H9 (cell line): ENCODE measurements at regions not wholly inside any gene's neighbourhood (a gene's known extent, or its start where the extent isn't known, plus 50 kb on each side); places are given as distances from the start of the nearest gene placed in this dataset.

Experiments used
- DNase-seq: peaks from one replicate; pipeline ENCODE4 v3.0.0-alpha.2; 2017
- H2AFZ ChIP-seq: one replicate; pipeline ENCODE4 v1.6.1; 2013; ENCODE audit warnings: mild to moderate bottlenecking, low read length, control low read depth, moderate library complexity
- H2AK5ac ChIP-seq: 2 replicates; pipeline ENCODE4 v1.6.1; 2013; ENCODE audit warnings: low read length, control low read depth, mixed read lengths; ENCODE audit not compliant: insufficient read length
- H2BK120ac ChIP-seq: one replicate; pipeline ENCODE4 v1.6.1; 2013; ENCODE audit warnings: low read depth, mild to moderate bottlenecking, low read length, control low read depth, inconsistent platforms; ENCODE audit not compliant: poor library complexity, severe bottlenecking
- H2BK12ac ChIP-seq: 2 replicates; pipeline ENCODE4 v1.6.1; 2013; ENCODE audit warnings: low read length, control low read depth, mixed read lengths, low read depth; ENCODE audit not compliant: insufficient read length
- H2BK15ac ChIP-seq: 2 replicates; pipeline ENCODE4 v1.6.1; 2013; ENCODE audit warnings: low read depth, low read length, control low read depth
- H2BK20ac ChIP-seq: one replicate; pipeline ENCODE4 v1.6.1; 2013; ENCODE audit warnings: low read depth, mild to moderate bottlenecking, low read length, control low read depth, inconsistent platforms; ENCODE audit not compliant: poor library complexity, severe bottlenecking
- H2BK5ac ChIP-seq: 2 replicates; pipeline ENCODE4 v1.6.1; 2013; ENCODE audit warnings: low read length, control low read depth, mixed read lengths; ENCODE audit not compliant: insufficient read length
- H3K14ac ChIP-seq: 2 replicates; pipeline ENCODE4 v1.6.1; 2013; ENCODE audit warnings: low read length, control low read depth; ENCODE audit not compliant: insufficient read depth
- H3K18ac ChIP-seq: 2 replicates; pipeline ENCODE4 v1.6.1; 2013; ENCODE audit warnings: low read depth, mild to moderate bottlenecking, mixed read lengths, low read length, control low read depth; ENCODE audit not compliant: insufficient read length
- H3K23ac ChIP-seq: 2 replicates; pipeline ENCODE4 v1.6.1; 2013; ENCODE audit warnings: low read length, control low read depth, mixed read lengths, low read depth; ENCODE audit not compliant: insufficient read length
- H3K23me2 ChIP-seq: 2 replicates; pipeline ENCODE4 v1.6.1; 2013; ENCODE audit warnings: low read depth, mild to moderate bottlenecking, mixed read lengths, low read length, control low read depth; ENCODE audit not compliant: insufficient read length, poor library complexity, severe bottlenecking
- H3K27ac ChIP-seq: 2 replicates; pipeline ENCODE4 v1.5.1; 2013; ENCODE audit warnings: low read length, control low read depth, mixed read lengths, low read depth; ENCODE audit not compliant: insufficient read length
- H3K27me3 ChIP-seq: 2 replicates; pipeline ENCODE4 v1.6.1; 2013; ENCODE audit warnings: low read length, control low read depth, inconsistent platforms; ENCODE audit not compliant: insufficient read depth
- H3K4ac ChIP-seq: 2 replicates; pipeline ENCODE4 v1.6.1; 2013; ENCODE audit warnings: low read depth, mild to moderate bottlenecking, control low read depth, inconsistent platforms, low read length, moderate library complexity
- H3K4me1 ChIP-seq: 2 replicates; pipeline ENCODE4 v1.6.1; 2013; ENCODE audit warnings: low read length, control low read depth, inconsistent platforms; ENCODE audit not compliant: insufficient read depth
- H3K4me2 ChIP-seq: 2 replicates; pipeline ENCODE4 v1.6.1; 2013; ENCODE audit warnings: low read length, control low read depth, mixed read lengths; ENCODE audit not compliant: insufficient read length, insufficient read depth
- H3K56ac ChIP-seq: 2 replicates; pipeline ENCODE4 v1.6.1; 2013; ENCODE audit warnings: low read depth, mild to moderate bottlenecking, mixed read lengths, low read length, control low read depth; ENCODE audit not compliant: insufficient read length
- H3K79me1 ChIP-seq: 2 replicates; pipeline ENCODE4 v1.6.1; 2013; ENCODE audit warnings: low read depth, mild to moderate bottlenecking, moderate library complexity, low read length, control low read depth, inconsistent platforms; ENCODE audit not compliant: insufficient read depth, poor library complexity, severe bottlenecking
- H3K79me2 ChIP-seq: 2 replicates; pipeline ENCODE4 v1.6.1; 2013; ENCODE audit warnings: low read length, control low read depth, inconsistent platforms; ENCODE audit not compliant: insufficient read depth
- H3K9ac ChIP-seq: 2 replicates; pipeline ENCODE4 v1.6.1; 2013; ENCODE audit warnings: low read length, control low read depth, mixed read lengths; ENCODE audit not compliant: insufficient read length; ENCODE audit errors: extremely low read depth
- H3K9me3 ChIP-seq: one replicate; pipeline ENCODE4 v1.6.1; 2013; ENCODE audit warnings: low read depth, low read length, inconsistent platforms; ENCODE audit not compliant: control insufficient read depth
- H3T11ph ChIP-seq: one replicate; pipeline ENCODE4 v1.6.1; 2013; ENCODE audit warnings: mild to moderate bottlenecking, low read length, control low read depth, inconsistent platforms
- H4K20me1 ChIP-seq: one replicate; pipeline ENCODE4 v1.6.1; 2013; ENCODE audit not compliant: control insufficient read depth, insufficient read length, insufficient read depth
- H4K5ac ChIP-seq: 2 replicates; pipeline ENCODE4 v1.6.1; 2013; ENCODE audit warnings: low read depth, mild to moderate bottlenecking, mixed read lengths, low read length, control low read depth; ENCODE audit not compliant: insufficient read length
- H4K8ac ChIP-seq: replicated peaks from 2 replicates; pipeline ENCODE4 v1.6.1; 2013; ENCODE audit warnings: low read length, control low read depth, mixed read lengths, low read depth; ENCODE audit not compliant: insufficient read length
- H4K91ac ChIP-seq: 2 replicates; pipeline ENCODE4 v1.6.1; 2013; ENCODE audit warnings: low read depth, mild to moderate bottlenecking, moderate library complexity, mixed read lengths, low read length, control low read depth; ENCODE audit not compliant: insufficient read length
- H3K27ac Mint-ChIP-seq, 3 experiments: 2 replicates in 2 of 3; 3 replicates in 1 of 3; pipeline ENCODE4 v1.8.0; 2020 to 2021; ENCODE audit warnings: mixed read lengths in 3 of 3, mild to moderate bottlenecking in 1 of 3, moderate library complexity in 1 of 3
- H3K27me3 Mint-ChIP-seq: 2 replicates; pipeline ENCODE4 v1.8.0; 2021; ENCODE audit warnings: low read depth, mild to moderate bottlenecking, moderate library complexity, mixed read lengths
- H3K36me3 Mint-ChIP-seq, 3 experiments: 2 replicates in 2 of 3; 3 replicates in 1 of 3; pipeline ENCODE4 v1.8.0; 2020 to 2021; ENCODE audit warnings: low read depth in 3 of 3, mixed read lengths in 3 of 3; ENCODE audit not compliant: insufficient read depth in 1 of 3
- H3K4me1 Mint-ChIP-seq, 2 experiments: 2 replicates each; pipeline ENCODE4 v1.8.0; 2020; ENCODE audit warnings: mixed read lengths in 2 of 2
- H3K4me3 Mint-ChIP-seq, 2 experiments: 2 replicates in 1 of 2; 3 replicates in 1 of 2; pipeline ENCODE4 v1.8.0; 2020 to 2021; ENCODE audit warnings: mild to moderate bottlenecking in 2 of 2, mixed read lengths in 2 of 2, moderate library complexity in 1 of 2
- H3K9me3 Mint-ChIP-seq, 2 experiments: 2 replicates in 1 of 2; 3 replicates in 1 of 2; pipeline ENCODE4 v1.8.0; 2020; ENCODE audit warnings: mild to moderate bottlenecking in 2 of 2, mixed read lengths in 2 of 2, moderate library complexity in 1 of 2
- WGBS: extraction: QIAGEN DNeasy Blood & Tissue Kit; methylation state at CpG from one replicate; pipeline ENCODE4 v1.1.7; 2013; ENCODE audit warnings: missing lambda C conversion rate, low lambda C conversion rate, mixed read lengths; ENCODE audit not compliant: insufficient read length; ENCODE audit errors: extremely low coverage; 5-methylcytosine and 5-hydroxymethylcytosine counted together
- TF ChIP-seq, protein P1 (sequence below): fragments of 200-600 bp; sonication (generic); conservative IDR thresholded peaks from 3 replicates; pipeline ENCODE4 v1.8.0; 2021; ENCODE audit warnings: antibody characterized with exemption, mild to moderate bottlenecking

DNA sequence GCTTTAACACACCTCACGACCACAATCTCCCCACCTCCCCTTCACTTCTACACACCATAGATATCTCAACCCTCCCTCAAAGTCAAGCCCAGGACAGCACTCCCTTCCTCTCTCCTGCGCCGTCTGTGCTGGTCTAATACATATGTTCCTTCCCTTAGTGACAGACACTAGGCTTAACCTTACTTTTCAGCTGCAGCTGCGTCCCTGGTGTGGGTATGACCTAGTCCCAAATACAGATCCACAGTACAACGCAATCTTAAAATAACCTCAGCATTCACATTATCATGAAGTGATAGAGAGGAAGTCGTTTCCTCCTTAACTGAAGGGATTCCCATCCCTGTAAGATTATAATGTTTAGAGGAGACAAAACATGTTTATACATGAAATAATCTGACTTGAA is 192.7 kb upstream of the TANK start:
- H3K14ac ChIP-seq = no peak overlapping the region
- H2AFZ ChIP-seq = no peak overlapping the region
- H2BK12ac ChIP-seq = no peak overlapping the region
- H4K5ac ChIP-seq = no peak overlapping the region
- H3K27me3 ChIP-seq = no peaks in the 10 kb centered on the region
- no peak for DNase-seq
- H3K4ac ChIP-seq = no peak overlapping the region
- no peak overlapping the region for H4K8ac ChIP-seq
- no peak overlapping the region for H4K91ac ChIP-seq
- no peaks in the 10 kb centered on the region for H3K27me3 Mint-ChIP-seq
- H3K23ac ChIP-seq = no peak overlapping the region
- H3K9me3 ChIP-seq = no peaks in the 10 kb centered on the region
- no peak overlapping the region for H2AK5ac ChIP-seq
- no peak overlapping the region for H2BK5ac ChIP-seq
- H3T11ph ChIP-seq = no peak overlapping the region
- H3K4me1 Mint-ChIP-seq = peaks cover 0 to 10% of the 10 kb centered on the region in 2 experiments; a peak in 2 of 4 replicates
- H3K79me1 ChIP-seq = no peaks in the 10 kb centered on the region
- no peak overlapping the region for H3K27ac ChIP-seq
- H3K4me2 ChIP-seq = no peak overlapping the region
- TF ChIP-seq, protein P1, sequence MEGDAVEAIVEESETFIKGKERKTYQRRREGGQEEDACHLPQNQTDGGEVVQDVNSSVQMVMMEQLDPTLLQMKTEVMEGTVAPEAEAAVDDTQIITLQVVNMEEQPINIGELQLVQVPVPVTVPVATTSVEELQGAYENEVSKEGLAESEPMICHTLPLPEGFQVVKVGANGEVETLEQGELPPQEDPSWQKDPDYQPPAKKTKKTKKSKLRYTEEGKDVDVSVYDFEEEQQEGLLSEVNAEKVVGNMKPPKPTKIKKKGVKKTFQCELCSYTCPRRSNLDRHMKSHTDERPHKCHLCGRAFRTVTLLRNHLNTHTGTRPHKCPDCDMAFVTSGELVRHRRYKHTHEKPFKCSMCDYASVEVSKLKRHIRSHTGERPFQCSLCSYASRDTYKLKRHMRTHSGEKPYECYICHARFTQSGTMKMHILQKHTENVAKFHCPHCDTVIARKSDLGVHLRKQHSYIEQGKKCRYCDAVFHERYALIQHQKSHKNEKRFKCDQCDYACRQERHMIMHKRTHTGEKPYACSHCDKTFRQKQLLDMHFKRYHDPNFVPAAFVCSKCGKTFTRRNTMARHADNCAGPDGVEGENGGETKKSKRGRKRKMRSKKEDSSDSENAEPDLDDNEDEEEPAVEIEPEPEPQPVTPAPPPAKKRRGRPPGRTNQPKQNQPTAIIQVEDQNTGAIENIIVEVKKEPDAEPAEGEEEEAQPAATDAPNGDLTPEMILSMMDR = no peak
- no peak overlapping the region for H3K27ac Mint-ChIP-seq
- no peaks in the 10 kb centered on the region for H3K79me2 ChIP-seq
- H3K9ac ChIP-seq = no peak overlapping the region
- WGBS = no CpG with 5 or more reads among the region's 6 CpGs
- no peak overlapping the region for H3K4me3 Mint-ChIP-seq
- no peaks in the 10 kb centered on the region for H3K9me3 Mint-ChIP-seq
- no peaks in the 10 kb centered on the region; a peak in 1 of 7 replicates for H3K36me3 Mint-ChIP-seq
- no peak overlapping the region for H3K56ac ChIP-seq
- H3K4me1 ChIP-seq = no peaks in the 10 kb centered on the region
- no peaks in the 10 kb centered on the region for H3K23me2 ChIP-seq
- H2BK15ac ChIP-seq = no peak overlapping the region
- no peak overlapping the region for H3K18ac ChIP-seq
- H2BK120ac ChIP-seq = no peak overlapping the region
- no peaks in the 10 kb centered on the region for H4K20me1 ChIP-seq
- H2BK20ac ChIP-seq = no peak overlapping the region
